Stimulated activated CD8-positive, alpha-beta memory T cell treated with anti-CD3 and anti-CD28 coated beads, Interleukin-4, amount 100 ng/mL, for 4 hours (primary cell): ENCODE measurements at regions not wholly inside any gene's neighbourhood (a gene's known extent, or its start where the extent isn't known, plus 50 kb on each side); places are given as distances from the start of the nearest gene placed in this dataset.
"Not testable (repeated sequence)": the region's sequence is repeated elsewhere in the genome, so short reads cannot be mapped to it uniquely, and the experiment has no call there.

ENCODE experiments used
- DNase-seq, 2 donors: peaks; one replicate each; pipeline ENCODE4 v3.0.0-alpha.2; 2020; ENCODE audit warnings: low read depth in 2 of 2, low spot score in 1 of 2

GRCh38 chr3:170814822-170815221, 55.2 kb downstream of the RPL22L1 start:
- no peak for DNase-seq

- no peak for DNase-seq
These were observed 56.7 kb downstream of the RPL22L1 start for GRCh38 chr3:170813266-170813665.

GRCh38 chr3:170811928-170812591, 57.9 kb downstream of the RPL22L1 start:
- peak; percentile 21 to 33 for DNase-seq

GRCh38 chr3:170811515-170811914, 58.5 kb downstream of the RPL22L1 start:
- no peak for DNase-seq

- no peak for DNase-seq
These were observed 60.0 kb downstream of the RPL22L1 start for GRCh38 chr3:170809975-170810357.

GRCh38 chr3:170809007-170809974, 60.7 kb downstream of the RPL22L1 start:
- no peak for DNase-seq

GRCh38 chr3:170808041-170808440, 62.0 kb downstream of the RPL22L1 start:
- DNase-seq = no peak

GRCh38 chr3:170806676-170807075, 63.3 kb downstream of the RPL22L1 start:
- no peak for DNase-seq

GRCh38 chr3:170806141-170806540, 63.9 kb downstream of the RPL22L1 start:
- no peak for DNase-seq

- not testable (repeated sequence) for DNase-seq
These were observed 64.7 kb downstream of the RPL22L1 start for GRCh38 chr3:170805296-170805695.

- not testable (repeated sequence) for DNase-seq
These were observed 65.4 kb downstream of the RPL22L1 start for GRCh38 chr3:170804634-170805033.

GRCh38 chr3:170804078-170804477, 65.9 kb downstream of the RPL22L1 start:
- DNase-seq = no peak

GRCh38 chr3:170802164-170803151, 67.5 kb downstream of the RPL22L1 start:
- DNase-seq = no peak

- no peak for DNase-seq
These were observed 68.4 kb downstream of the RPL22L1 start for GRCh38 chr3:170801597-170801996.

GRCh38 chr3:170800275-170800674, 69.7 kb downstream of the RPL22L1 start:
- DNase-seq = not testable (repeated sequence)

- no peak for DNase-seq
These were observed 71.0 kb downstream of the RPL22L1 start for GRCh38 chr3:170799009-170799408.

GRCh38 chr3:170797685-170798084, 72.3 kb downstream of the RPL22L1 start:
- DNase-seq = no peak

- DNase-seq = no peak
These were observed 77.5 kb downstream of the RPL22L1 start for GRCh38 chr3:170792471-170792870.

GRCh38 chr3:170790647-170791046, 79.3 kb downstream of the RPL22L1 start:
- DNase-seq = no peak

- no peak for DNase-seq
These were observed 82.5 kb downstream of the RPL22L1 start for GRCh38 chr3:170787464-170787863.

- no peak for DNase-seq
These were observed 84.5 kb downstream of the RPL22L1 start for GRCh38 chr3:170785454-170785853.
